Loucy (cell line): ENCODE measurements at regions not wholly inside any gene's neighbourhood (a gene's known extent, or its start where the extent isn't known, plus 50 kb on each side); places are given as distances from the start of the nearest gene placed in this dataset.

Source experiments
- H2AFZ ChIP-seq: fragments of 200-600 bp; sonication (generic); 2 replicates; pipeline ENCODE4 v1.6.0; 2016; ENCODE audit warnings: antibody characterized with exemption, mild to moderate bottlenecking, low read length, moderate library complexity
- H3F3A ChIP-seq: fragments of 200-600 bp; 2 replicates; pipeline ENCODE4 v1.6.0; 2016; ENCODE audit warnings: antibody characterized with exemption, low read depth, mild to moderate bottlenecking
- H3K27me3 ChIP-seq: fragments of 200-600 bp; sonication (generic); 2 replicates; pipeline ENCODE4 v1.6.1; 2014; ENCODE audit warnings: low read length, mild to moderate bottlenecking; ENCODE audit not compliant: insufficient read depth, poor library complexity, severe bottlenecking
- H3K36me3 ChIP-seq: fragments of 200-600 bp; sonication (generic); 2 replicates; pipeline ENCODE4 v1.6.1; 2016; ENCODE audit warnings: low read length; ENCODE audit not compliant: insufficient read depth
- H3K4me1 ChIP-seq: fragments of 200-600 bp; sonication (generic); 2 replicates; pipeline ENCODE4 v1.5.1; 2014; ENCODE audit warnings: low read length, mild to moderate bottlenecking; ENCODE audit not compliant: insufficient read depth, poor library complexity, severe bottlenecking
- H3K4me2 ChIP-seq: fragments of 200-600 bp; sonication (generic); 2 replicates; pipeline ENCODE4 v1.6.0; 2014; ENCODE audit warnings: antibody characterized with exemption, low read length, low read depth, mild to moderate bottlenecking; ENCODE audit not compliant: poor library complexity, severe bottlenecking
- H3K4me3 ChIP-seq: fragments of 200-600 bp; sonication (generic); 2 replicates; pipeline ENCODE4 v1.5.1; 2014; ENCODE audit warnings: low read length, mild to moderate bottlenecking, mixed read lengths; ENCODE audit not compliant: poor library complexity, severe bottlenecking
- H3K79me2 ChIP-seq: fragments of 200-600 bp; sonication (generic); 2 replicates; pipeline ENCODE4 v1.6.1; 2014; ENCODE audit warnings: low read length; ENCODE audit not compliant: insufficient read depth
- H3K9ac ChIP-seq: fragments of 200-600 bp; sonication (generic); 2 replicates; pipeline ENCODE4 v1.6.0; 2014; ENCODE audit warnings: mild to moderate bottlenecking, low read depth, low read length, moderate library complexity; ENCODE audit not compliant: poor library complexity, severe bottlenecking
- H3K9me2 ChIP-seq: fragments of 200-600 bp; sonication (generic); replicated peaks from 2 replicates; pipeline ENCODE4 v1.6.1; 2016; ENCODE audit warnings: low read depth, low read length, mixed read lengths
- H3K9me3 ChIP-seq: fragments of 200-600 bp; sonication (generic); 2 replicates; pipeline ENCODE4 v1.6.1; 2014; ENCODE audit warnings: mild to moderate bottlenecking, antibody characterized with exemption, low read length, low read depth; ENCODE audit not compliant: insufficient read depth
- H4K20me1 ChIP-seq: fragments of 200-600 bp; sonication (generic); 2 replicates; pipeline ENCODE4 v1.6.0; 2014; ENCODE audit warnings: antibody characterized with exemption, low read length, mild to moderate bottlenecking; ENCODE audit not compliant: insufficient read depth, poor library complexity, severe bottlenecking
- CTCF ChIP-seq: fragments of 200-600 bp; sonication (generic); conservative IDR thresholded peaks from 2 replicates; pipeline ENCODE4 v1.5.1; 2014; ENCODE audit warnings: mild to moderate bottlenecking, antibody characterized with exemption, low read length
- EZH2phosphoT487 ChIP-seq: fragments of 200-600 bp; IDR thresholded peaks from 2 replicates; pipeline ENCODE4 v1.6.1; 2018; ENCODE audit warnings: antibody characterized with exemption, mild to moderate bottlenecking, moderate library complexity, borderline replicate concordance

- H3K9me2 ChIP-seq, result no peaks in the 10 kb centered on the region
- H4K20me1 ChIP-seq, result no peaks in the 10 kb centered on the region
- H3K4me2 ChIP-seq, result no peak overlapping the region
- no peak overlapping the region for H3K9ac ChIP-seq
- no peak overlapping the region for H3K4me3 ChIP-seq
- no peaks in the 10 kb centered on the region for H3K4me1 ChIP-seq
- H3K27me3 ChIP-seq, result no peaks in the 10 kb centered on the region
- TF ChIP-seq CTCF, result no peak
- TF ChIP-seq EZH2phosphoT487, result no peak
- no peaks in the 10 kb centered on the region for H3F3A ChIP-seq
- no peaks in the 10 kb centered on the region for H3K9me3 ChIP-seq
- H2AFZ ChIP-seq, result no peak overlapping the region
- H3K79me2 ChIP-seq, result no peaks in the 10 kb centered on the region
- H3K36me3 ChIP-seq, result no peaks in the 10 kb centered on the region
Measured at GRCh38 chr5:152269533-152269932, 135.5 kb downstream of the NMUR2 start.

GRCh38 chr5:152264645-152265254, 140.3 kb downstream of the NMUR2 start:
- H3F3A ChIP-seq, result no peaks in the 10 kb centered on the region
- no peak overlapping the region for H3K9ac ChIP-seq
- no peaks in the 10 kb centered on the region for H3K27me3 ChIP-seq
- H3K4me3 ChIP-seq, result no peak overlapping the region
- no peaks in the 10 kb centered on the region for H3K36me3 ChIP-seq
- no peak overlapping the region for H3K4me2 ChIP-seq
- no peak overlapping the region for H2AFZ ChIP-seq
- no peaks in the 10 kb centered on the region for H3K9me3 ChIP-seq
- H4K20me1 ChIP-seq, result no peaks in the 10 kb centered on the region
- TF ChIP-seq CTCF (no peak), EZH2phosphoT487 (no peak)
- no peaks in the 10 kb centered on the region for H3K79me2 ChIP-seq
- no peaks in the 10 kb centered on the region for H3K9me2 ChIP-seq
- no peaks in the 10 kb centered on the region for H3K4me1 ChIP-seq

- Histone ChIP-seq H3F3A (no peaks in the 10 kb centered on the region), H3K4me3 (no peak overlapping the region), H3K27me3 (no peaks in the 10 kb centered on the region), H3K79me2 (no peaks in the 10 kb centered on the region), H3K4me2 (no peak overlapping the region), H3K4me1 (no peaks in the 10 kb centered on the region), H3K9ac (no peak overlapping the region), H3K9me2 (no peaks in the 10 kb centered on the region), H3K36me3 (no peaks in the 10 kb centered on the region), H3K9me3 (no peaks in the 10 kb centered on the region), H4K20me1 (no peaks in the 10 kb centered on the region), H2AFZ (no peak overlapping the region)
- TF ChIP-seq EZH2phosphoT487 (no peak), CTCF (no peak)
Measured at GRCh38 chr5:152262667-152263066, 142.4 kb downstream of the NMUR2 start.
